DOHH2 (cell line): ENCODE measurements at regions not wholly inside any gene's neighbourhood (a gene's known extent, or its start where the extent isn't known, plus 50 kb on each side); places are given as distances from the start of the nearest gene placed in this dataset.
A peak's percentile ranks its signal among the peaks of the same experiment; 100 is the strongest.

Source experiments
- H3F3A ChIP-seq: fragments of 200-600 bp; sonication (generic), shearing (Covaris generic); 2 replicates; pipeline ENCODE4 v1.6.0; 2016; ENCODE audit warnings: antibody characterized with exemption, mild to moderate bottlenecking; ENCODE audit not compliant: control insufficient read depth, insufficient read depth
- H3K27ac ChIP-seq: fragments of 200-600 bp; sonication (generic); 2 replicates; pipeline ENCODE4 v1.5.1; 2014; ENCODE audit warnings: low read depth, mild to moderate bottlenecking, low read length, moderate library complexity
- H3K27me3 ChIP-seq: fragments of 200-600 bp; sonication (generic); 2 replicates; pipeline ENCODE4 v1.6.1; 2014; ENCODE audit warnings: mild to moderate bottlenecking, low read length, mixed read lengths; ENCODE audit not compliant: control insufficient read depth
- H3K36me3 ChIP-seq: fragments of 200-600 bp; sonication (generic); 2 replicates; pipeline ENCODE4 v1.6.1; 2014; ENCODE audit warnings: mild to moderate bottlenecking, low read length, moderate library complexity, mixed read lengths; ENCODE audit not compliant: control insufficient read depth
- H3K4me1 ChIP-seq: fragments of 200-600 bp; sonication (generic); 2 replicates; pipeline ENCODE4 v1.6.1; 2014; ENCODE audit warnings: mild to moderate bottlenecking, low read length, mixed read lengths; ENCODE audit not compliant: control insufficient read depth
- H3K4me2 ChIP-seq: fragments of 200-600 bp; sonication (generic); 2 replicates; pipeline ENCODE4 v1.6.0; 2014; ENCODE audit warnings: mild to moderate bottlenecking, low read length, moderate library complexity
- H3K4me3 ChIP-seq: fragments of 200-600 bp; sonication (generic); 2 replicates; pipeline ENCODE4 v1.5.1; 2014; ENCODE audit warnings: mild to moderate bottlenecking, low read length, mixed read lengths
- H3K79me2 ChIP-seq: fragments of 200-600 bp; sonication (generic); 2 replicates; pipeline ENCODE4 v1.6.1; 2014; ENCODE audit warnings: mild to moderate bottlenecking, low read length, mixed read lengths; ENCODE audit not compliant: control insufficient read depth
- H3K9me2 ChIP-seq: fragments of 200-600 bp; sonication (generic); replicated peaks from 2 replicates; pipeline ENCODE4 v1.6.1; 2014; ENCODE audit warnings: mild to moderate bottlenecking, low read length, mixed read lengths; ENCODE audit not compliant: control insufficient read depth
- H3K9me3 ChIP-seq: fragments of 200-600 bp; sonication (generic); 2 replicates; pipeline ENCODE4 v1.6.1; 2014; ENCODE audit warnings: antibody characterized with exemption, low read length, mixed read lengths; ENCODE audit not compliant: control insufficient read depth, insufficient read depth
- H4K20me1 ChIP-seq: fragments of 200-600 bp; sonication (generic); 2 replicates; pipeline ENCODE4 v1.6.0; 2014; ENCODE audit warnings: low read depth, mild to moderate bottlenecking, antibody characterized with exemption, low read length, moderate library complexity; ENCODE audit not compliant: control insufficient read depth, insufficient read depth
- EZH2phosphoT487 ChIP-seq: fragments of 200-600 bp; sonication (generic); IDR thresholded peaks from 2 replicates; pipeline ENCODE4 v1.6.1; 2017; ENCODE audit warnings: borderline replicate concordance, mild to moderate bottlenecking, antibody characterized with exemption, low read length, moderate library complexity, mixed read lengths
- TF ChIP-seq, protein P1 (sequence below): fragments of 200-600 bp; sonication (generic); IDR thresholded peaks from one replicate; pipeline ENCODE4 v1.5.1; 2014; ENCODE audit warnings: antibody characterized with exemption, mild to moderate bottlenecking, low read depth, low read length; ENCODE audit not compliant: poor library complexity, severe bottlenecking

DNA sequence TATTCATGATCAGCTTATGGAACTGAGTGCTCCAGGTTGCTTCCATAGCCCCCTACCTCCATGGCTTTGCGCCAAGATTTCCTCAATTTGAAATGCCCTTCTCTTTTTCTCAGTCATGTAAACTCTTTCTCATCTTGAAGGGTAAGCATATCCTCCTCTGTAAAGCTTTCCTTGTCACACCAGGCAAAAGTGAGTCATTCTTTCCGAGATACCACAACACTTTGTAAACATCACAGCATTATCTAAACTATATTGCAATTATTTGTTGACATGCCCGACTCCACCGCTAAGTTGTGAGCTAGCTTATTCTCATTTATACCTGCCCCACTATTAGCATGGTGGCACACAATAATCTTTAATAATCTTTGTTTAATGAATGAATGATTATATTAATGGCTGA is 419.5 kb upstream of the CHST9 start:
- Histone ChIP-seq H3K4me2 (no peak overlapping the region), H4K20me1 (no peaks in the 10 kb centered on the region), H3K9me2 (no peaks in the 10 kb centered on the region), H3K27ac (no peak overlapping the region), H3K4me3 (no peak overlapping the region), H3K4me1 (no peaks in the 10 kb centered on the region), H3K79me2 (no peaks in the 10 kb centered on the region), H3K9me3 (no peaks in the 10 kb centered on the region), H3K36me3 (no peaks in the 10 kb centered on the region), H3K27me3 (no peaks in the 10 kb centered on the region), H3F3A (no peaks in the 10 kb centered on the region)
- TF ChIP-seq EZH2phosphoT487 = no peak

DNA sequence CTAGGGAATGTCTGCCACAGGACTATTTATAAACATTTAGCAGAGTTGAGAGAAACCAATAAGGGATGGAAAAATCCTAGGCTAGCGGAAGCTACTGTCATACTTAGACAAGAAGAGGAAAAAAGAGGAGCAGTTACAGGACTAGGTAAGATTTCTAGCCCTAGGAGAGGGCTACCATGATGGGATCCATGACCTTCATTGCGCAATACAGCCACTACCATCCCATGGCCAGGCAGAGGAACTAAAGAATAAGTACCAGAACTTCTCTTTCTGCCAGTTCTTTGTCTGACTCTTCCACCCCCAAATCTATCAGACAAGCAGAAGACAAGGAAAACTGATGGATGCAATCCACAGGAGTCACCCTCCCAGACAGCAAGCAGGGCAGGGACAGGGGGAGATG is 417.0 kb upstream of the CHST9 start:
- Histone ChIP-seq H3F3A (no peaks in the 10 kb centered on the region), H3K27me3 (no peaks in the 10 kb centered on the region), H4K20me1 (no peaks in the 10 kb centered on the region), H3K4me1 (no peaks in the 10 kb centered on the region), H3K27ac (no peak overlapping the region), H3K79me2 (no peaks in the 10 kb centered on the region), H3K9me3 (no peaks in the 10 kb centered on the region), H3K9me2 (no peaks in the 10 kb centered on the region), H3K36me3 (no peaks in the 10 kb centered on the region), H3K4me2 (no peak overlapping the region), H3K4me3 (no peak overlapping the region)
- TF ChIP-seq, protein P1, sequence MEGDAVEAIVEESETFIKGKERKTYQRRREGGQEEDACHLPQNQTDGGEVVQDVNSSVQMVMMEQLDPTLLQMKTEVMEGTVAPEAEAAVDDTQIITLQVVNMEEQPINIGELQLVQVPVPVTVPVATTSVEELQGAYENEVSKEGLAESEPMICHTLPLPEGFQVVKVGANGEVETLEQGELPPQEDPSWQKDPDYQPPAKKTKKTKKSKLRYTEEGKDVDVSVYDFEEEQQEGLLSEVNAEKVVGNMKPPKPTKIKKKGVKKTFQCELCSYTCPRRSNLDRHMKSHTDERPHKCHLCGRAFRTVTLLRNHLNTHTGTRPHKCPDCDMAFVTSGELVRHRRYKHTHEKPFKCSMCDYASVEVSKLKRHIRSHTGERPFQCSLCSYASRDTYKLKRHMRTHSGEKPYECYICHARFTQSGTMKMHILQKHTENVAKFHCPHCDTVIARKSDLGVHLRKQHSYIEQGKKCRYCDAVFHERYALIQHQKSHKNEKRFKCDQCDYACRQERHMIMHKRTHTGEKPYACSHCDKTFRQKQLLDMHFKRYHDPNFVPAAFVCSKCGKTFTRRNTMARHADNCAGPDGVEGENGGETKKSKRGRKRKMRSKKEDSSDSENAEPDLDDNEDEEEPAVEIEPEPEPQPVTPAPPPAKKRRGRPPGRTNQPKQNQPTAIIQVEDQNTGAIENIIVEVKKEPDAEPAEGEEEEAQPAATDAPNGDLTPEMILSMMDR = no peak
- TF ChIP-seq EZH2phosphoT487 = no peak

DNA sequence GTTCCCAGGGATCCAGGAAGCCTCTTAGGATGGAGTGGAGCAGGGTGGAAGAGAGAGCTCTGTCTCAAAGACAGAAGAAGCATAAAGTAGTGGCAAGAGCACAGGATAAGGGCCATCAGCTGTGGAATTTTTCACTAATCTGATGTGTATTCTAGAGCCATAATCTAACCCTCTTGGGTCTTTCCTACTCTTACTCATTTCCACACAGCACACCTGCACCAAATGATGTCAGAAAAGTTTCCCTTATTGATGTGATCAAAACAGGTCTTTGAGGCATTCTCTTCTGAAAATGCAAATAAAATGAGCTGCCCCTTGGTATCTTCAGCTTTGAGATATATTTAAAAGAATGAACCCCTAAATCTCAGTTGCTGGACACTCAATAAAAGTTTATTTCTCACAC is 415.1 kb upstream of the CHST9 start:
- Histone ChIP-seq H3K4me2 (no peak overlapping the region), H3K79me2 (no peaks in the 10 kb centered on the region), H3K4me3 (no peak overlapping the region), H3F3A (no peaks in the 10 kb centered on the region), H3K36me3 (no peaks in the 10 kb centered on the region), H3K4me1 (no peaks in the 10 kb centered on the region), H3K27ac (no peak overlapping the region), H3K9me3 (no peaks in the 10 kb centered on the region), H4K20me1 (no peaks in the 10 kb centered on the region), H3K9me2 (no peaks in the 10 kb centered on the region), H3K27me3 (no peaks in the 10 kb centered on the region)
- no peak for TF ChIP-seq EZH2phosphoT487
- TF ChIP-seq, protein P1 = no peak

DNA sequence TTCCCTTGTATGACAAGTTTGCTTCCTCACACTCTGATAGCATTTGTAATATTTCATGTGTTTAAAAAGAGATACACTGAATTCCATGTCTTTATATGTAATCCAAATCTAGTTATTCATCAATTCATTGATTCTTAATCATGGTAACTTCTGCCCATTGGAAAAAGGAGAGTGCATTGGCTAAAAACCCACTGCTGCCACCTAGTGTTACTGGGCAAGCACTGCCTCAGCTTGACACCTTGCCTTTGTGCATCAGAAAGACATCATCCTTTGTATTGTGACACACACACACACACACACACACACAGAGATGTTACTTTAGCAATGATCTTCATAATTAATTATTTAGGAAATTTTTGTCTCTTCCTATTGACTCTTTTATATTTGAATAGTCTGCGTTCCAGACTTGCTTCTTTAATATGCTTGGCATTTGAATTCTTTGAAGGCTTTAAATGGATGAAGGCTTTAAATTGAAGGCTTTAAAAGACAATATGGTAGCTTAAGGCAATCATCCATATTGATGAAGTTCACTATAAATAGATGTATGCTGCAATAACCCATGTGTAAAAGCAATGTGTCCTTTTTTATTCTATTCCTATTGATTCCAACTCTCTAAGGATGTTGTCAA is 414.2 kb upstream of the CHST9 start:
- no peaks in the 10 kb centered on the region for H3K9me3 ChIP-seq
- no peaks in the 10 kb centered on the region for H3K9me2 ChIP-seq
- no peaks in the 10 kb centered on the region for H4K20me1 ChIP-seq
- H3K36me3 ChIP-seq = no peaks in the 10 kb centered on the region
- H3K79me2 ChIP-seq = no peaks in the 10 kb centered on the region
- no peak overlapping the region for H3K4me2 ChIP-seq
- H3F3A ChIP-seq = no peaks in the 10 kb centered on the region
- H3K4me3 ChIP-seq = no peak overlapping the region
- no peaks in the 10 kb centered on the region for H3K27me3 ChIP-seq
- no peak for TF ChIP-seq EZH2phosphoT487
- TF ChIP-seq, protein P1 = peak; percentile 92
- no peaks in the 10 kb centered on the region for H3K4me1 ChIP-seq
- H3K27ac ChIP-seq = no peak overlapping the region
